ENCODE measurements at regions not wholly inside any gene's neighbourhood (a gene's known extent, or its start where the extent isn't known, plus 50 kb on each side); places are given as distances from the start of the nearest gene placed in this dataset.

- no peak for DNase-seq (ENCODE audit: low read depth)
Measured at GRCh38 chr10:92747066-92747465, 57.3 kb downstream of the HHEX start.

- no peak for DNase-seq (ENCODE audit: low read depth)
Measured at GRCh38 chr10:92747600-92747999, 57.8 kb downstream of the HHEX start.

GRCh38 chr10:92750791-92751533 lies 61.2 kb downstream of the HHEX start:
- DNase-seq (ENCODE audit: low read depth): peak; percentile 38

DNA sequence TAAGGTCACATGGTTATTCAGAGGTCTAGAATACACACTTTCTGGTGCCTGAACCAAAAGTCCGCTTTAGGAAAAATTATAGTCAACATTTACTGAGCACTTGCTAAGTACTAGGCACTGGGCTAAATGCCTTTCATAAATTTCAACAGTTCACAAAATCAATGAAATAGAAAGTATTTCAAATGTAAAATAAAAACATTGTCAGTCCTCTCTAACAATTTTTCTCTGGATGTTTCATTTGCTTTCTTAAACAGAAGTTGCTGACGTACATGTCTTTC lies 61.7 kb downstream of the HHEX start:
- DNase-seq (ENCODE audit: low read depth): no peak

- no peak for DNase-seq (ENCODE audit: low read depth)
Measured at GRCh38 chr10:92751827-92752226, 62.1 kb downstream of the HHEX start.

DNA sequence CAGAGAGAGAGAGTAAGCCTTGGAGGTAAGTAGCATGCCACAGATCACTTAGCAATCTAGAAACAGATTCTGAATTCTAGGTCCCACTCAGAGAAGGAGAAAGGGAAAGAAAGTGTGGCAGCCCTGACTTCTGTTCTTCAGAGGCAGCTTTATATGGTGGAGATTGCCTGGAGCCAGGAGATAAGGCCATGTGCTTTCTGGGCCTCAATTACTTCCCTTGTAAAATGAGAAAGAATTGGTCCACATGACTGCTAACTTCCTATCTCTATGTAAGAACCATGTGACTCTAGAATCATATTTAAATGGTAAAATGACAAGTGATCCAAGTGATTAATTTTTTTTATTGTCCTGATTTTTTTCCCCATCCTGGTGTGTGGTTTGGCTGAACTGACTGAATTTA lies 64.1 kb downstream of the HHEX start:
- DNase-seq (ENCODE audit: low read depth): no peak

- DNase-seq (ENCODE audit: low read depth): no peak
Measured at GRCh38 chr10:92755725-92756124, 66.0 kb downstream of the HHEX start.

DNA sequence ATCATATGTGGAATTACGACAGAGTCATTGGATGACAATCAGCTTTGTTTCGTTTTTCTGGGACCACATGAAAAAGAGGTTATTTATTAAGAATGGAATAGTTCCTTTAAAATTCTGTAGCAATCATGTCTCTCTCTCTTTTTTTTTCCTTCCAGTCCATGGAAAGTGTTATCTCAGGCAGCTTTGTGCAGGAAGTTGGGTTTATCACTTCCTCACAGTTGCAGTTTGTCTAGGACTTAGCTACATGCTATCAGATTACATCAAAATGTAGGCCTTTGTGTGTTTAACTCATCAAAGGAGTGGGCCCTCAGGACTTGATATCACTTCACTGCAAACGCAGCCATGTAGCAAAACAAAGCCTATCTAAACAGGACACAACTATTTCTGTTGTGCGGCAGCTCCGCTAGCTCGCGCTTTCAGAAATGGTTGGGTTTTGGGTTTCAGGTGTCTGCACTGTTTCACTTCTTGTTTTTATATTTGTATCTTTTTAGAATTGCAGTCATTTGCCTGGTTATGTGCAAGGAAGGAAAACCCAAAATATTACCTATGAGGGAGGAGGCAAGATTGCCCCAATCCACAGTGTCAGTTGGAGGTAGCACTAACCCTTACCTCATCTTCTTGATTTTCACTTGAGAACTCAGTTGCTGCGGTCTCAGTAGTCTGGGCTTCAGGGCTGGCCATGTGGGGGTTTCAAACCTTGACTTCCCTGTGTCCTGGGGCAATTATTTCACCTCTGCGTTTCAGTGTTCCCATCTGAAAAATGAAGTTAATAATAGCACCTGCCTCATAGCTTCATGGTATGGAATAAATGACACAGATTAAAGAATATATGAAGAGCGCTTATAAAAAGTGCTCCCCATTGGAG lies 66.7 kb downstream of the HHEX start:
- DNase-seq (ENCODE audit: low read depth): no peak

DNA sequence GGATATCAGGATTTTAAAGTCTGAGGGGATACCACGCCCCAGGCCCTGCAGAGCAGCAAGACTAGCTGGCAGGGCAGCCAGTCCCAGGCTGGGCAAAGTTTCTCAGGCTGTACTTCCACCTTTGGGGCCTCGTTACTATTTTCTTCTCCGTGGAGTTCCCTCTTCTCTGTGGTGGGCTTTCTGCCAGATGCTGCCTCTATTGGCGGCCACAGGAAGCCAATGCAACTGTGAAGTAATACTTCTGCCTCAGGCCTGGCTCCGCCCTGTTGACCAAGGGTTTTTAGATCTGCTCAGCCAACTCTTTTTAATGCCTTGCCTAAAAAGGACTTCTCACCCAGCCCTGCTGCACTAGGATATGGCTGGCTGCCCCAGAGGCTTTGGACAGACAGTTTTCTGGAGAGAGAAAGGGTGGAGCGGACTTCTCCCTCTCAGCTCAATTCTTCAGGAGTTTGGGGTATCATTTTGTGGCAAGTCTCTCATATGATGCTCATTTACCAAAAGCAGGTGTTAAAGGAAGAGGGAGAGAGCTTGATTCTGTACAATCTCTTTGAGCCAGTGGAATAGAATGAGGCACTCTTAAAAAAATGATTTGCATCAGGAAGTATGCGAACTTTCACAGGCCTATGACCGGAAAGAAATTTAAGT lies 67.4 kb downstream of the HHEX start:
- peak; percentile 81 for DNase-seq (ENCODE audit: low read depth)

GRCh38 chr10:92757711-92758104 lies 68.0 kb downstream of the HHEX start:
- DNase-seq (ENCODE audit: low read depth): no peak

DNA sequence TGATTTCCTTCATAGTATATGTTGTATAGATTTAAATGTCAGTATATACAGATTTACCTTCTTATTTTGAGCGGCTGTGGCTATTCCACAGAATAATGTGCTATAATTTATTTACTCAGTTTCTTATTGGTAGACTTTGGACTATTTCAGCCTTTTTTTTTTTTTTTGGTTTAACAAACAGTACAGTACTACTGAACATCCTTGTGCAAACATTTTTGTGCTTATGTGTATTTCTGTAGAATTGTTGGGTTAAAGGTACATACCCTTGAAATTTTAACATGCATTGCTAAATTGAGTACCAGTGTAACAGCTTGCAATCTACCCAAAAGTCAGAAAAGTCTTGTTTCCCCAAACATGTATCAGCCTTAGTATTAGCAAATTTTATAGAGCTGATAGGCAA lies 68.8 kb downstream of the HHEX start:
- DNase-seq (ENCODE audit: low read depth): no peak

DNA sequence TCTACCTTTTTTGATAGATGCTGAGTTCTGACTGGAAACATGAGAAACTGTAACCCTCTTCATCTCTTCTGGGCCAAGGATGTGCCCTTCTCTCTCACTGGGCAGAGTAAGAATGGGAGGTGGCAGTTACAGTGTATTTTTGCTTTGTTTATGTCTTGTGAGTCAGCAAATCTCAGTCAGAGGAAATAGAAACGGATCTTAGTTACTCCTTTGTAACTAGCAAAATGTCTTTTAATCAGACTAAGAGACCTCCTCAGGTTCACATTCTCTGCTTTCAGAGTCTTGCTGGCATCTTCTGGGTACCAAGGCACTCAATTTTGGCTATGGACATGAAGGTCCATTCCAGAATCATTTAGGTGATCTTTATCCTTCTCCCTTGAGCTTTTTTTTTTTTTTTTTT lies 70.9 kb downstream of the HHEX start:
- peak; percentile 77 for DNase-seq (ENCODE audit: low read depth)

GRCh38 chr10:92761571-92761970 lies 71.8 kb downstream of the HHEX start:
- DNase-seq (ENCODE audit: low read depth): peak; percentile 19

- no peak for DNase-seq (ENCODE audit: low read depth)
Measured at GRCh38 chr10:92763634-92764155, 73.9 kb downstream of the HHEX start.

DNA sequence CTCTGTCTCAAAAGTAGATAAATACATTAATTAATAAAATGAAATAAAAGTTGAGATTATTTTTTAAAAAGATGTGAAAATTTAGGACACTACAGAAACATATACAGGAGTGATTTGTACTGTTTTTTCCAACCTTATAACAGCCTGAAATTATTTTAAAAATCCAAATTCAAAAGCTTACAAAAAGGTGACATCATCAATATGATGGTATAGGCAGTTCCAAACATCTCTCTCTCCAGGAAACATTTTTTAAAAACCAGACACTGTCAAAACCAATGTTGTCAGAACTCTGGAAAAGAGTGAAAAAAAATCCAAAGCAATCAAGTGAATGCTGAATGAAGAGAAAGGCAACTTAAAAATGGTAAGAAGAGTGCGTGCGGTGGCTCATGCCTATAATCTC lies 76.7 kb downstream of the HHEX start:
- no peak for DNase-seq (ENCODE audit: low read depth)

GRCh38 chr10:92768104-92768503 lies 78.3 kb downstream of the HHEX start:
- no peak for DNase-seq (ENCODE audit: low read depth)

GRCh38 chr10:92773776-92774175 lies 74.5 kb upstream of the EXOC6 start:
- no peak for DNase-seq (ENCODE audit: low read depth)

GRCh38 chr10:92778091-92778490 lies 70.2 kb upstream of the EXOC6 start:
- no peak for DNase-seq (ENCODE audit: low read depth)

GRCh38 chr10:92785118-92785517 lies 63.2 kb upstream of the EXOC6 start:
- DNase-seq (ENCODE audit: low read depth): no peak

DNA sequence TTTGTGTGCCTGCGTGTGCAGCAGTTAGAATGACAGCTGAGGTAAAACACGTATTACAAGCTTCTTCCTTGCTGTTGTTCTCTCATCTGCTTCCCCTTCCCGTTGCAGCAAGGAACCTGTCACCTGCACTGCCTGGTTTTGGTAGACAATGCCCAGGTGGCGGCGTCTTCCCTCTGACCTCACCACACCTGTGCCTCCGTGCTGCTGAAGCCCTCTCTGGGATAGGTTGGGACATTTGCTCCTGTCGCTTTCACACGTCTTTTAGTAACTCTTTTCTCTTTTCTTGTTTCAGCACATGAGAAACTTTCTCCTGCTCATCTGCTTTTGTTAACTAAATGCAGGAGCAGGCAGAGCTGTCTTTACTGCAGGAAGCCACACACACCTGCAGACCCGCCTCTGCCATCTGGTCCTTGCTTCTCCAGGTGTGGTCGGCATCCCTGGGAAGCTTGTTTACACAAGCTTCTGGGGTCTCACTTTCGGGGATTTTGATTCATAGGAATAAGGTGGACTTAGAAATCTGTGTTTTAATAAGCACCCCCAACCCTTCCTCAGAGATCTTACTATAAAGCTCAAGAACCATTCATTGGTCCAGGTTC lies 60.7 kb upstream of the EXOC6 start:
- no peak for DNase-seq (ENCODE audit: low read depth)

DNA sequence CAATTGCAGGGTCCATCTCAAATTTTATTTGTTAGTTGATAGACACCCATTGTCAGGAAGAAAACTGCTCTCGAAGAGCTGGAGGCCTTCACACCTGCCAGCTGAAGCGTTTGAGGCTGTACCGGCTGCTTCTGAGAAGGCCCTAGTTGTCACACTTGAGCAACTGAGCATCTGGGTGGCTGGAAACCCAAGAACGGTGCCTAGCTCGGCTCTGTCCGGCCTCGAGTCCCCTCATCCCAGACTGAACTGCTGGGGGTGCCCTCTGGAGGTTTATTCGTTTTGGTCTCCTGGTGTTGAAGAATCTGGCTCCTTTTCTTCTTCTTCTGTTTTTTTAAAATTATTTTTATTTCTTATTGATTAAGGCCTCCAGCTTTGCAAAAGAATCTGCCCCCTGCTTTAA lies 59.3 kb upstream of the EXOC6 start:
- no peak for DNase-seq (ENCODE audit: low read depth)

DNA sequence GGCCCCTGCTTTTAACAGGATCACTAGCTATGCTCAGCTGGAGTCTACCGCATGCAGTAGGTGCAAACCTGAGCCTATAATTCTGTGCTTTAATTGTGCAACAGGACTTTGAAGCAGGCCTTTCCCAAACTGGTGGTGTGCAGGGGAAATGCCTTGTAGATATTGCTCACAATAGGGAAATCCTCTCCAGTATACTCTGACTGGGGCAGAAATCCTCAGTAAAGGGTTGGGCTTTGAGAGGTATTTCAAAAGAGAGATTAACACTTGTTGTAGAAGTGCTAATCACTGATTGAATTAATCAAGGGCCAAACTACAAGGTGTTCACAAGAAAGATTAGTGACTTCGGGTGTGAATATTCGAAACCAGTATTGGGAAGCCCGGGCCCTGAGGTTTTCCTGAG lies 58.5 kb upstream of the EXOC6 start:
- DNase-seq (ENCODE audit: low read depth): no peak

DNA sequence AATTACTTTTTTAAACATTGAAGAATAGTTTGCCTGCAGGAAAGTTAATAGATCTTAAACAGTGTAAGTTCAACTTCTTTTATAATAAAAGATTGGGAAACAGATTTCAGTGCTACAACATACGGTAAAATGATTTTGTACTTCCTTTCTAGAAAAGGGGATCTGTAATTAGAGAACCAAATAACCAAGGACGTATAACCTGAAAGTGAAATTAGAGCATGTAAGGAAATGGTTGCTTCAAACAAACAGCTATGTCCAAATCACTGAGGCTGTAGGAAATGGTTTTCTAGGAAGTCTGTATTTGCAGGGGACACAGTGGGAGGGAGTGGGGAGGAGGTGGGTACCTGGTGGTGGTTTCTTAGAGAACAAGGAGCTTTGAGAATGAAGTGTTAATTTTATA lies 57.9 kb upstream of the EXOC6 start:
- DNase-seq (ENCODE audit: low read depth): no peak
